ENCODE measurements at regions not wholly inside any gene's neighbourhood (a gene's known extent, or its start where the extent isn't known, plus 50 kb on each side); places are given as distances from the start of the nearest gene placed in this dataset.
"Not testable (repeated sequence)": the region's sequence is repeated elsewhere in the genome, so short reads cannot be mapped to it uniquely, and the experiment has no call there.

GRCh38 chr5:158473016-158473635 is 614.2 kb upstream of the CLINT1 start:
- no peak for DNase-seq

GRCh38 chr5:158471535-158471924 is 612.6 kb upstream of the CLINT1 start:
- no peak for DNase-seq

GRCh38 chr5:158470764-158471534 is 612.0 kb upstream of the CLINT1 start:
- DNase-seq = no peak

GRCh38 chr5:158468444-158468843 is 609.5 kb upstream of the CLINT1 start:
- no peak for DNase-seq

- DNase-seq = no peak
These were observed 607.2 kb upstream of the CLINT1 start for GRCh38 chr5:158466191-158466590.

- DNase-seq = no peak
These were observed 606.4 kb upstream of the CLINT1 start for GRCh38 chr5:158465086-158465972.

GRCh38 chr5:158464383-158464782 is 605.4 kb upstream of the CLINT1 start:
- DNase-seq = no peak

GRCh38 chr5:158463938-158464337 is 605.0 kb upstream of the CLINT1 start:
- DNase-seq = no peak

GRCh38 chr5:158463188-158463587 is 604.2 kb upstream of the CLINT1 start:
- no peak for DNase-seq

- no peak for DNase-seq
These were observed 603.6 kb upstream of the CLINT1 start for GRCh38 chr5:158462349-158463114.

GRCh38 chr5:158461240-158461854 is 602.4 kb upstream of the CLINT1 start:
- no peak for DNase-seq

GRCh38 chr5:158458086-158458485 is 599.1 kb upstream of the CLINT1 start:
- no peak for DNase-seq

- DNase-seq = no peak
These were observed 597.8 kb upstream of the CLINT1 start for GRCh38 chr5:158456756-158457155.

GRCh38 chr5:158456241-158456640 is 597.3 kb upstream of the CLINT1 start:
- no peak for DNase-seq

GRCh38 chr5:158451993-158452672 is 593.2 kb upstream of the CLINT1 start:
- no peak for DNase-seq

GRCh38 chr5:158451203-158451992 is 592.5 kb upstream of the CLINT1 start:
- DNase-seq = peak; percentile 34 to 40

GRCh38 chr5:158450751-158451171 is 591.8 kb upstream of the CLINT1 start:
- no peak for DNase-seq

- DNase-seq = not testable (repeated sequence)
These were observed 587.8 kb upstream of the CLINT1 start for GRCh38 chr5:158446761-158447160.

- DNase-seq = not testable (repeated sequence)
These were observed 580.3 kb upstream of the CLINT1 start for GRCh38 chr5:158439204-158439603.

GRCh38 chr5:158436271-158437065 is 577.5 kb upstream of the CLINT1 start:
- no peak for DNase-seq

All from NCI-H446 (cell line).